IgD-negative memory B cell (primary cell): ENCODE measurements at regions not wholly inside any gene's neighbourhood (a gene's known extent, or its start where the extent isn't known, plus 50 kb on each side); places are given as distances from the start of the nearest gene placed in this dataset.

Experiments
- H3K27ac Mint-ChIP-seq, 3 donors: one replicate each; pipeline ENCODE4 v1.8.0; 2020 to 2022; ENCODE audit warnings: mild to moderate bottlenecking in 3 of 3, mixed read lengths in 3 of 3, moderate library complexity in 1 of 3
- H3K27me3 Mint-ChIP-seq: one replicate; pipeline ENCODE4 v1.8.0; 2021; ENCODE audit warnings: mixed read lengths
- H3K36me3 Mint-ChIP-seq: one replicate; pipeline ENCODE4 v1.8.0; 2020; ENCODE audit warnings: mild to moderate bottlenecking, mixed read lengths
- H3K4me1 Mint-ChIP-seq, 3 donors: one replicate each; pipeline ENCODE4 v1.8.0; 2020 to 2022; ENCODE audit warnings: mixed read lengths in 3 of 3, mild to moderate bottlenecking in 1 of 3
- H3K4me3 Mint-ChIP-seq, 4 donors: one replicate each; pipeline ENCODE4 v1.8.0; 2020 to 2022; ENCODE audit warnings: mild to moderate bottlenecking in 4 of 4, mixed read lengths in 4 of 4, moderate library complexity in 3 of 4
- H3K9me3 Mint-ChIP-seq, 3 donors: one replicate each; pipeline ENCODE4 v1.8.0; 2020 to 2021; ENCODE audit warnings: mixed read lengths in 3 of 3, mild to moderate bottlenecking in 1 of 3

DNA sequence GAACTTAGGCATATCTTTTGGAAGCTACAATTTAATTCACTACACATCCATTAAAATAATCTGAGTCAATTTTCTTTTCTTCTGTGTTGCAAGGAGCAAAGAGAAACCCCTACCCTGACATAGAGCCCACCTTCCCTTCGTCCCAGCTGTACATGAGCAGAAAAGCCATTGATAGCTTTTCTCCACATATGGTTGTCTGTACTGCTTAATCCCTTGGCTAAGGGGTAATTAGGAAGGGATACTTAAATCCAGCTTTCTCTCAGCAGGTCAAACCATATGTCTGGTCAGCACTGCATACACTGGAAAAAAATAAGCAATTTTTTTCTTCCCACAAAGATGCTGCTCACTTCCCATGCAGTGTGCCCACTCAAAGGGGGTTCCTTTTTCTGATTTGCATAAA, 94.7 kb upstream of the RAD23B start:
- H3K36me3 Mint-ChIP-seq: no peaks in the 10 kb centered on the region
- H3K27ac Mint-ChIP-seq: no peak overlapping the region
- H3K9me3 Mint-ChIP-seq: peaks cover 0 to 4% (median 2%) of the 10 kb centered on the region in 3 donors
- no peak overlapping the region for H3K4me3 Mint-ChIP-seq
- H3K27me3 Mint-ChIP-seq: peaks cover 4% of the 10 kb centered on the region
- no peaks in the 10 kb centered on the region for H3K4me1 Mint-ChIP-seq

GRCh38 chr9:107190061-107190935, 92.8 kb upstream of the RAD23B start:
- no peaks in the 10 kb centered on the region for H3K9me3 Mint-ChIP-seq
- H3K4me3 Mint-ChIP-seq: no peak overlapping the region
- H3K27me3 Mint-ChIP-seq: peaks cover 5% of the 10 kb centered on the region
- no peaks in the 10 kb centered on the region for H3K36me3 Mint-ChIP-seq
- peak overlapping the region in 1 of 3 donors; percentile 24 for H3K27ac Mint-ChIP-seq
- H3K4me1 Mint-ChIP-seq: no peaks in the 10 kb centered on the region

DNA sequence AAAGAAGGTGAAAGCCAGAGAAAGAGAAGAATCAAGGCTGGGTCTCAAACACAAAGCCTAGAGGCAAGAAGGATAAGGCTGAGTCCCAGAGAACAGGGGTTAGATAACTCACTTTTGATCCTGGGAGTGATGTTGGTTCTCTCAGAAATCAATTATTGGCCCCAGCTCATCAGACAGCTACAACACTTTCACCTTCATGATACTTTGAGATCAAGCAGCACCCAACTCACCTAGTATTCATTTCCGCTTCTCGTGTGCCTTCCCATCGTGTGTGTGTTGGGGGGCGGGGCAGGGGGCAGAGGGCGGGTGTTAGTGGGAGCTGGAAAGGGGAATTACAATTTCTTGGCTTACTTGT, 92.2 kb upstream of the RAD23B start:
- H3K9me3 Mint-ChIP-seq: no peaks in the 10 kb centered on the region
- H3K27me3 Mint-ChIP-seq: peaks cover 2% of the 10 kb centered on the region
- H3K36me3 Mint-ChIP-seq: no peaks in the 10 kb centered on the region
- no peak overlapping the region for H3K4me3 Mint-ChIP-seq
- no peak overlapping the region for H3K27ac Mint-ChIP-seq
- H3K4me1 Mint-ChIP-seq: no peaks in the 10 kb centered on the region

- peaks cover 2% of the 10 kb centered on the region for H3K27me3 Mint-ChIP-seq
Measured at GRCh38 chr9:107193251-107193650, 89.8 kb upstream of the RAD23B start.

GRCh38 chr9:107198718-107199117, 84.4 kb upstream of the RAD23B start:
- Mint-ChIP-seq H3K4me1 (no peaks in the 10 kb centered on the region), H3K9me3 (peaks cover 2 to 4% (median 2%) of the 10 kb centered on the region in 3 donors), H3K4me3 (no peak overlapping the region), H3K27ac (no peak overlapping the region), H3K27me3 (peaks cover 2% of the 10 kb centered on the region), H3K36me3 (no peaks in the 10 kb centered on the region)

More at GRCh38 chr9:107193251-107193650, 89.8 kb upstream of the RAD23B start:
- no peak overlapping the region for H3K27ac Mint-ChIP-seq
- H3K4me1 Mint-ChIP-seq: no peaks in the 10 kb centered on the region
- H3K4me3 Mint-ChIP-seq: no peak overlapping the region
- no peaks in the 10 kb centered on the region for H3K9me3 Mint-ChIP-seq
- no peaks in the 10 kb centered on the region for H3K36me3 Mint-ChIP-seq

GRCh38 chr9:107208121-107208520, 75.0 kb upstream of the RAD23B start:
- peaks cover 0 to 2% (median 0%) of the 10 kb centered on the region in 3 donors for H3K9me3 Mint-ChIP-seq
- H3K27me3 Mint-ChIP-seq: peaks cover 4% of the 10 kb centered on the region
- H3K27ac Mint-ChIP-seq: no peak overlapping the region
- H3K36me3 Mint-ChIP-seq: no peaks in the 10 kb centered on the region
- H3K4me3 Mint-ChIP-seq: no peak overlapping the region
- peaks cover 1 to 2% (median 1%) of the 10 kb centered on the region in 3 donors for H3K4me1 Mint-ChIP-seq

GRCh38 chr9:107210775-107211174, 72.3 kb upstream of the RAD23B start:
- H3K27me3 Mint-ChIP-seq: peaks cover 6% of the 10 kb centered on the region
- no peaks in the 10 kb centered on the region for H3K36me3 Mint-ChIP-seq
- H3K27ac Mint-ChIP-seq: no peak overlapping the region
- H3K4me3 Mint-ChIP-seq: no peak overlapping the region
- H3K9me3 Mint-ChIP-seq: peaks cover 0 to 5% (median 0%) of the 10 kb centered on the region in 3 donors
- H3K4me1 Mint-ChIP-seq: peaks cover 3 to 10% (median 9%) of the 10 kb centered on the region in 3 donors

DNA sequence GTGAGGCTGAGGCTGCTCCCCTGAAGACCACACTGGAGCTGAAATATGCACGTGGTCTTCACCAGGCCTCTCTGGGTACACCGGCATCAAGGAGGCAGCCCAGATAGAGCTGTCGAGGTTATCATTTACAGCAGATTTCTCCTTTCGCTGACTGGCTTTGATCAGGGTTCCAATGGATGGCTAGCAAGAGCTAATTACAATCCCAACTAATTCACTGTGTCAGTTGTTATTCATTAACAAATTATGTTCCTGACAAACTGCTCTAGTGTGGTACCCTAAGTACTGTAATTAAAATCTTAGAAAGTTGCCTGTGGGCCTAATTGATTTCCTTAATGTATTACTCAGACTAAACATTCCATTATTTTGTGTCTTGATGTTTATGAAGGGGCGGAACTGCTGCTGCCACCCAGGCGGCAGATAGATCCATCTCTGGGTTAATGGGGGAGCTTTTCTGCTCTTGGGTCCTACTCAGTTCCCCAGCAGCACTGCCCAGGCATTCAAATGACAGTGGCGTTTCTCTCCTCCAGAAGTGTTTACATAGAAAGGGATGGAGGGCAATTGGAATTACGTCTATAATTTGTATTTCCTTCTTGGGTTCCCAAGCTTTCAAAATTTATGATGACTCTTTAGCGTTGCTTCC, 71.7 kb upstream of the RAD23B start:
- Mint-ChIP-seq H3K4me3 (no peak overlapping the region), H3K27ac (no peak overlapping the region), H3K36me3 (no peaks in the 10 kb centered on the region), H3K9me3 (peaks cover 0 to 2% (median 0%) of the 10 kb centered on the region in 3 donors), H3K4me1 (peaks cover 3 to 10% (median 9%) of the 10 kb centered on the region in 3 donors), H3K27me3 (peaks cover 6% of the 10 kb centered on the region)

DNA sequence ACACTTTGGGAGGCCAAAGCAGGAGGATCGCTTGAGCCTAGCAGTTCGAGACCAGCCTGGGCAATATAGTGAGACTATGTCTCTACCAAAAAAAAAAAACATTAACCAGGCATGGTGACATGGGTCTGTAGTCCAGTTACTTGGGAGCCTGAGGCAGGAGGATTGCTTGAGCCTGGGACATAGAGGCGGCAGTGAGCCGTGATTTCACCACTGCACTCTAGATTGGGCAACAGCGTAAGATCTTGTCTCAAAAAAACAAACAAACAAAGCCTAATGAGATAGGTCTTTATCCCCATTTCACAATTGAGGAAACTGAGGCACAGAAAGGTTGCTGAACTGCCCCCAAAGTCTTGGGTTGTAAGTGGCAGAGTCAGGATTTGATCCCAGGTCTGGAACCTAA, 70.5 kb upstream of the RAD23B start:
- Mint-ChIP-seq H3K36me3 (no peaks in the 10 kb centered on the region), H3K4me1 (peaks cover 3 to 10% (median 9%) of the 10 kb centered on the region in 3 donors), H3K9me3 (peaks cover 0 to 2% (median 0%) of the 10 kb centered on the region in 3 donors), H3K27ac (no peak overlapping the region), H3K27me3 (peaks cover 2% of the 10 kb centered on the region), H3K4me3 (no peak overlapping the region)

DNA sequence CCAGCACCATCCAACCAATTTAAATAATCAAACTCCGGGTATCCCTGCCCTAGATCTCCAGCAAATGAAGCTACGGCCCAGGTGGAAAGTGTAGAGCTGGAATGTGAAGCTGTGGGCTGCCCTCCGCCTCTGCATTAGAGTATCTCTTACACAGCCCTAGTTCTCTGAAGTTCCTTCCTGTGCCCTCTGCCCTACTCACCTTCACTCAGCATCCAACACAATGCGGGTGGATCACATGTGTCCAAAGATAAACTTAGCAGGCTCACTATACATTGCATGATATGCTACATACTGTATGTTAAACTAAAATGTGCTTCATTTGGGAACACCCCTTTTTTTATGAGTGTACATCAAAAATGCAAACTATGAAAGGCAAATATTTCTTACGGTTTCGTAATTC, 70.0 kb upstream of the RAD23B start:
- H3K27me3 Mint-ChIP-seq: peaks cover 2% of the 10 kb centered on the region
- H3K4me3 Mint-ChIP-seq: no peak overlapping the region
- H3K27ac Mint-ChIP-seq: peak overlapping the region in 1 of 3 donors; percentile 43
- peaks cover 0 to 2% (median 1%) of the 10 kb centered on the region in 3 donors for H3K9me3 Mint-ChIP-seq
- no peaks in the 10 kb centered on the region for H3K36me3 Mint-ChIP-seq
- peaks cover 3 to 10% (median 9%) of the 10 kb centered on the region in 3 donors for H3K4me1 Mint-ChIP-seq

DNA sequence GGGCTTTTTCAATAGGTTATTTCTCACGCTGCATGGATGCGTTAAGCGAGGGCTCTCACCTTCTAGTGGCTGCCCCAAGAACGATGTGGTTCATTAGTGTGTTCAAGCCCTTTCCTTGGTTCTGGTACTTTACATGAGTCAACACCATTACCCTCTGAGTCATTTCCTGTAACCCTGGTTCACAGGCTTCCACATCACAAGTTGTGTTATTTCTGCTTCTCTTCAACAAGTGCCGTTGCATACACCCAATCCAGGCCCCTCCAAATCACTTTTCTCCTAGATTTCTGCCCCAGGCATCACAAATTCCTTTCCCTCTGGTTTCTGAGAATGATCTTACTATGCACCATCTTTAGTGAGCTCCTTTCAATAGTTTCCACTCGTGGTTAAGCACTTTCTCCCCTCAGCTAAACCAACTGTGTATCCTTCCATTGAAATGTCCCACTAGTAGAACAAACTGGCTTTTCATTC, 69.5 kb upstream of the RAD23B start:
- Mint-ChIP-seq H3K9me3 (peaks cover 0 to 2% (median 1%) of the 10 kb centered on the region in 3 donors), H3K27ac (peak overlapping the region in 1 of 3 donors; percentile 43), H3K27me3 (peaks cover 2% of the 10 kb centered on the region), H3K4me3 (no peak overlapping the region), H3K36me3 (no peaks in the 10 kb centered on the region), H3K4me1 (peaks cover 3 to 12% (median 9%) of the 10 kb centered on the region in 3 donors)

DNA sequence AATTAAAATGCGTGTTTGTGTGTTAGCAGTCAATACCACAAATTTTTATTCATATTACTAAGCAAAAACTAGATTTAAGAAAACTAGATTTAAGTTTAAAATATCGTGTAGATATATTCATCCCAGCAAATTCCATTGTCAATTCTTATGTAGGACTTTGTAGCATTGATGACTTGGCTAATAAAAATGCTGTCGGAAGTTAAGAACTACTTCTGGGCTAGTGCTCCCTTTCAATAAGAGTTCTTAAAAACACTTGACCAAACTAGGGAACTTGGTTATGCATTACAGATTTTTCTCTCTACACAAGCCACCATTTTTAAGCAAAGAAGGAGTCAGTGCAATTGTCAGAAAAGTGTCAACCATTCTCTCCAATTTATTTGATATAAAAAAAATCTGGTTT, 68.7 kb upstream of the RAD23B start:
- no peaks in the 10 kb centered on the region for H3K36me3 Mint-ChIP-seq
- H3K9me3 Mint-ChIP-seq: peaks cover 1 to 4% (median 2%) of the 10 kb centered on the region in 3 donors
- H3K27ac Mint-ChIP-seq: no peak overlapping the region
- no peak overlapping the region for H3K4me3 Mint-ChIP-seq
- peaks cover 8% of the 10 kb centered on the region for H3K27me3 Mint-ChIP-seq
- peaks cover 10 to 17% (median 14%) of the 10 kb centered on the region in 3 donors for H3K4me1 Mint-ChIP-seq

GRCh38 chr9:107214915-107215314, 68.2 kb upstream of the RAD23B start:
- Mint-ChIP-seq H3K9me3 (peaks cover 1 to 4% (median 2%) of the 10 kb centered on the region in 3 donors), H3K4me1 (peaks cover 10 to 17% (median 14%) of the 10 kb centered on the region in 3 donors), H3K36me3 (no peaks in the 10 kb centered on the region), H3K27me3 (peaks cover 8% of the 10 kb centered on the region), H3K4me3 (no peak overlapping the region), H3K27ac (no peak overlapping the region)

DNA sequence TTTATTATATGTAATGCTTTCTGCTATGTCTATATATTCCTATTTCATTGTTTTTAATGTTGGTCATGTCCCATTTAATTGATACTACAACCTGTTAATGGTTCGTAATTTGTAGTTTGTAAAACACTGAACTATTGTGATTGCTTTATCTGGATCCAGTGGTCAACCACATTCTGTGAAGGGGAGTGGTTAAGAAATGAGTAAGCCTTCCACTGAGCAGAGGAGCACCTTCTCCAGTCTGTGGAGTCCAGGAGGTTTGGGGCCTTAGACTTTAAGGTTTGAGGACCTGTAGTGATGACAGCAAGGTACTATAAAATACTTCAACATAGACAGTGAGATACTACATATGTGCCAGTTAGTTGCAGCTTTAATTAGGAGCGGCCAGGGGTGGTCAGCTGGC, 67.7 kb upstream of the RAD23B start:
- no peak overlapping the region for H3K4me3 Mint-ChIP-seq
- peaks cover 1 to 4% (median 2%) of the 10 kb centered on the region in 3 donors for H3K9me3 Mint-ChIP-seq
- peaks cover 10 to 17% (median 14%) of the 10 kb centered on the region in 3 donors for H3K4me1 Mint-ChIP-seq
- H3K36me3 Mint-ChIP-seq: no peaks in the 10 kb centered on the region
- no peak overlapping the region for H3K27ac Mint-ChIP-seq
- H3K27me3 Mint-ChIP-seq: peaks cover 8% of the 10 kb centered on the region

GRCh38 chr9:107216329-107216728, 66.8 kb upstream of the RAD23B start:
- Mint-ChIP-seq H3K4me3 (no peak overlapping the region), H3K27ac (no peak overlapping the region), H3K4me1 (peaks cover 10 to 17% (median 14%) of the 10 kb centered on the region in 3 donors), H3K9me3 (peaks cover 1 to 4% (median 2%) of the 10 kb centered on the region in 3 donors), H3K36me3 (no peaks in the 10 kb centered on the region), H3K27me3 (peaks cover 8% of the 10 kb centered on the region)
